Large intestine (tissue), 3 donors: ENCODE measurements at regions not wholly inside any gene's neighbourhood (a gene's known extent, or its start where the extent isn't known, plus 50 kb on each side); places are given as distances from the start of the nearest gene placed in this dataset.
"Not testable (repeated sequence)": the region's sequence is repeated elsewhere in the genome, so short reads cannot be mapped to it uniquely, and the experiment has no call there.

Experiments used
- DNase-seq, 2 donors: peaks; one replicate each; pipeline versions ENCODE4 v3.0.0 to v3.0.0-alpha.2; 2013
- H3K27ac ChIP-seq: one replicate; pipeline ENCODE4 v1.5.1; 2013; ENCODE audit warnings: low read length
- H3K27me3 ChIP-seq: 2 replicates; pipeline ENCODE4 v1.6.1; 2013; ENCODE audit warnings: low read length; ENCODE audit not compliant: control insufficient read depth, insufficient read depth
- H3K36me3 ChIP-seq: 2 replicates; pipeline ENCODE4 v1.6.1; 2013; ENCODE audit warnings: low read length; ENCODE audit not compliant: control insufficient read depth, insufficient read depth
- H3K4me1 ChIP-seq: one replicate; pipeline ENCODE4 v1.6.1; 2013; ENCODE audit warnings: low read length; ENCODE audit not compliant: control insufficient read depth, insufficient read depth
- H3K4me3 ChIP-seq: one replicate; pipeline ENCODE4 v1.5.1; 2013; ENCODE audit warnings: low read length
- H3K9me3 ChIP-seq: one replicate; pipeline ENCODE4 v1.6.1; 2013; ENCODE audit warnings: mild to moderate bottlenecking, low read depth, low read length, moderate library complexity; ENCODE audit not compliant: control insufficient read depth
- WGBS: methylation state at CpG from one replicate; pipeline ENCODE4 v1.1.5; 2013; ENCODE audit warnings: low lambda C conversion rate; ENCODE audit not compliant: insufficient coverage; 5-methylcytosine and 5-hydroxymethylcytosine counted together

- H3K27ac ChIP-seq, result no peak overlapping the region
- no peak for DNase-seq
- H3K4me3 ChIP-seq, result no peak overlapping the region
- WGBS, result 80% methylated on average over 2 of the region's 4 CpGs
- H3K27me3 ChIP-seq, result no peaks in the 10 kb centered on the region
- H3K9me3 ChIP-seq, result no peaks in the 10 kb centered on the region
- H3K4me1 ChIP-seq, result no peaks in the 10 kb centered on the region
- no peaks in the 10 kb centered on the region for H3K36me3 ChIP-seq
Measured at GRCh38 chr13:67943116-67943515, 713.0 kb upstream of the PCDH9 start.

GRCh38 chr13:67935626-67936025 lies 705.5 kb upstream of the PCDH9 start:
- Histone ChIP-seq H3K36me3 (no peaks in the 10 kb centered on the region), H3K4me3 (no peak overlapping the region), H3K27ac (no peak overlapping the region), H3K9me3 (no peaks in the 10 kb centered on the region), H3K27me3 (no peaks in the 10 kb centered on the region), H3K4me1 (no peaks in the 10 kb centered on the region)
- DNase-seq, result no peak

- H3K4me1 ChIP-seq, result no peaks in the 10 kb centered on the region
- no peaks in the 10 kb centered on the region for H3K27me3 ChIP-seq
- no peak overlapping the region for H3K4me3 ChIP-seq
- no peaks in the 10 kb centered on the region for H3K36me3 ChIP-seq
- DNase-seq, result no peak
- 88% methylated on average over 1 of the region's 1 CpG for WGBS
- H3K27ac ChIP-seq, result no peak overlapping the region
- H3K9me3 ChIP-seq, result no peaks in the 10 kb centered on the region
Measured at GRCh38 chr13:67934617-67935330, 704.6 kb upstream of the PCDH9 start.

GRCh38 chr13:67932991-67933390 lies 702.9 kb upstream of the PCDH9 start:
- WGBS, result 89% methylated on average over 3 of the region's 5 CpGs
- Histone ChIP-seq H3K27me3 (no peaks in the 10 kb centered on the region), H3K4me3 (no peak overlapping the region), H3K4me1 (no peaks in the 10 kb centered on the region), H3K36me3 (no peaks in the 10 kb centered on the region), H3K27ac (no peak overlapping the region), H3K9me3 (no peaks in the 10 kb centered on the region)
- no peak for DNase-seq

GRCh38 chr13:67917291-67917987 lies 687.3 kb upstream of the PCDH9 start:
- DNase-seq, result no peak
- H3K9me3 ChIP-seq, result peaks cover 4% of the 10 kb centered on the region
- 83% methylated on average over 2 of the region's 5 CpGs for WGBS
- H3K27me3 ChIP-seq, result no peaks in the 10 kb centered on the region
- no peaks in the 10 kb centered on the region for H3K4me1 ChIP-seq
- no peak overlapping the region for H3K27ac ChIP-seq
- no peaks in the 10 kb centered on the region for H3K36me3 ChIP-seq
- no peak overlapping the region for H3K4me3 ChIP-seq

- no peak overlapping the region for H3K4me3 ChIP-seq
- WGBS, result 92% methylated on average over 1 of the region's 1 CpG
- no peaks in the 10 kb centered on the region for H3K4me1 ChIP-seq
- no peaks in the 10 kb centered on the region for H3K27me3 ChIP-seq
- H3K27ac ChIP-seq, result no peak overlapping the region
- H3K36me3 ChIP-seq, result no peaks in the 10 kb centered on the region
- peaks cover 4% of the 10 kb centered on the region for H3K9me3 ChIP-seq
- DNase-seq, result no peak
Measured at GRCh38 chr13:67916650-67917049, 686.5 kb upstream of the PCDH9 start.

GRCh38 chr13:67914535-67914934 lies 684.4 kb upstream of the PCDH9 start:
- Histone ChIP-seq H3K4me3 (no peak overlapping the region), H3K27me3 (no peaks in the 10 kb centered on the region), H3K27ac (no peak overlapping the region), H3K9me3 (peaks cover 4% of the 10 kb centered on the region), H3K4me1 (no peaks in the 10 kb centered on the region), H3K36me3 (no peaks in the 10 kb centered on the region)
- no CpG with 5 or more reads among the region's 27 CpGs for WGBS
- DNase-seq, result no peak

GRCh38 chr13:67902960-67903359 lies 672.8 kb upstream of the PCDH9 start:
- H3K9me3 ChIP-seq, H3K27ac ChIP-seq, H3K4me1 ChIP-seq, H3K4me3 ChIP-seq, H3K36me3 ChIP-seq, H3K27me3 ChIP-seq, DNase-seq: not testable (repeated sequence)
- WGBS, result no CpG with 5 or more reads among the region's 8 CpGs

GRCh38 chr13:67880916-67881315 lies 650.8 kb upstream of the PCDH9 start:
- no peaks in the 10 kb centered on the region for H3K36me3 ChIP-seq
- H3K4me1 ChIP-seq, result no peaks in the 10 kb centered on the region
- WGBS, result no CpG with 5 or more reads among the region's 1 CpG
- H3K9me3 ChIP-seq, result peaks cover 4% of the 10 kb centered on the region
- no peak overlapping the region for H3K27ac ChIP-seq
- no peaks in the 10 kb centered on the region for H3K27me3 ChIP-seq
- no peak for DNase-seq
- no peak overlapping the region for H3K4me3 ChIP-seq

- Histone ChIP-seq H3K9me3 (peaks cover 4% of the 10 kb centered on the region), H3K27ac (no peak overlapping the region), H3K27me3 (no peaks in the 10 kb centered on the region), H3K4me3 (no peak overlapping the region), H3K4me1 (no peaks in the 10 kb centered on the region), H3K36me3 (no peaks in the 10 kb centered on the region)
- WGBS, result no CpG with 5 or more reads among the region's 8 CpGs
- no peak for DNase-seq
Measured at GRCh38 chr13:67878376-67878775, 648.2 kb upstream of the PCDH9 start.

- Histone ChIP-seq H3K9me3 (peaks cover 4% of the 10 kb centered on the region), H3K27me3 (no peaks in the 10 kb centered on the region), H3K27ac (no peak overlapping the region), H3K36me3 (no peaks in the 10 kb centered on the region), H3K4me1 (no peaks in the 10 kb centered on the region), H3K4me3 (no peak overlapping the region)
- WGBS, result no CpG with 5 or more reads among the region's 5 CpGs
- DNase-seq, result no peak
Measured at GRCh38 chr13:67877031-67877430, 646.9 kb upstream of the PCDH9 start.
